Spleen (tissue), 11 donors: ENCODE measurements at regions not wholly inside any gene's neighbourhood (a gene's known extent, or its start where the extent isn't known, plus 50 kb on each side); places are given as distances from the start of the nearest gene placed in this dataset.

ENCODE experiments used
- DNase-seq: peaks from one replicate; pipeline ENCODE4 v3.0.0-alpha.2; 2020
- H3K27ac ChIP-seq, 8 donors: fragments of 200-600 bp; sonication (generic) in 7 of 8; 1 replicate in 4 of 8; 2 replicates in 4 of 8; pipeline versions ENCODE4 v1.5.0 to v1.8.0; 2016 to 2021; ENCODE audit warnings: inconsistent platforms in 4 of 8, mild to moderate bottlenecking in 4 of 8, moderate library complexity in 1 of 8
- H3K27me3 ChIP-seq, 7 donors: fragments of 200-600 bp; sonication (generic) in 6 of 7; replicated peaks in 1 of 7; 1 replicate in 4 of 7; 2 replicates in 3 of 7; pipeline versions ENCODE4 v1.5.0 to v1.8.0; 2016 to 2021; ENCODE audit warnings: inconsistent platforms in 3 of 7, mild to moderate bottlenecking in 1 of 7
- H3K36me3 ChIP-seq, 6 donors: fragments of 200-600 bp; sonication (generic) in 5 of 6; 1 replicate in 4 of 6; 2 replicates in 2 of 6; pipeline versions ENCODE4 v1.5.0 to v1.8.0; 2016 to 2021; ENCODE audit warnings: inconsistent platforms in 2 of 6
- H3K4me1 ChIP-seq, 6 donors: fragments of 200-600 bp; sonication (generic) in 5 of 6; 1 replicate in 3 of 6; 2 replicates in 3 of 6; pipeline versions ENCODE4 v1.5.0 to v1.8.0; 2016 to 2021; ENCODE audit warnings: inconsistent platforms in 3 of 6
- H3K4me3 ChIP-seq, 8 donors: fragments of 200-600 bp; sonication (generic) in 7 of 8; 1 replicate in 4 of 8; 2 replicates in 4 of 8; pipeline versions ENCODE4 v1.5.0 to v1.8.0; 2016 to 2021; ENCODE audit warnings: inconsistent platforms in 4 of 8, mild to moderate bottlenecking in 4 of 8, moderate library complexity in 2 of 8
- H3K9me3 ChIP-seq, 8 donors: fragments of 200-600 bp; sonication (generic) in 7 of 8; 1 replicate in 4 of 8; 2 replicates in 4 of 8; pipeline versions ENCODE4 v1.5.0 to v1.8.0; 2016 to 2021; ENCODE audit warnings: inconsistent platforms in 4 of 8
- CTCF ChIP-seq, 11 experiments: fragments of 200-600 bp in 7 of 11; fragments of 450-650 bp in 4 of 11; sonication (generic) in 4 of 11; IDR thresholded peaks in 8 of 11; conservative IDR thresholded peaks in 3 of 11; 1 replicate in 7 of 11; 2 replicates in 4 of 11; pipeline versions ENCODE4 v1.4.0 to v1.8.0; 2016 to 2021; ENCODE audit warnings: antibody characterized with exemption in 11 of 11, inconsistent platforms in 4 of 11, mild to moderate bottlenecking in 1 of 11
- POLR2A ChIP-seq, 3 donors: fragments of 450-650 bp; IDR thresholded peaks; one replicate each; pipeline ENCODE4 v1.5.1; 2017; ENCODE audit warnings: antibody characterized with exemption in 3 of 3, mild to moderate bottlenecking in 1 of 3
- POLR2AphosphoS5 ChIP-seq, 3 donors: sonication (generic); formaldehyde crosslinking; IDR thresholded peaks; one replicate each; pipeline ENCODE4 v1.5.1; 2017; ENCODE audit warnings: antibody characterized with exemption in 3 of 3
- WGBS, 5 donors: extraction: QIAGEN DNeasy Blood & Tissue Kit in 3 of 5; methylation state at CpG; one replicate each; pipeline versions ENCODE4 v1.1.5 to v1.1.7; 2013 to 2018; 5-methylcytosine and 5-hydroxymethylcytosine counted together
- intact Hi-C: fragments of 100-400 bp; cut with DNase I; formaldehyde crosslinking; loops from one replicate; pipeline ENCODE4 v1.15.0; 2023; ENCODE audit warnings: low total_unique reads
- donor health status: healthy with polysubstance abuse.
- donor health status: DM: no; HTN: no; CAD: no; lungs with moderate emphysema.
- donor health status: DM: no; HTN: no; CAD: no.
- donor health status: Bipolar disorder and iron deficiency.
- donor health status: healthy.
- donor health status: DM: no; HTN: no; CAD: no.
- donor health status: DM: yes; HTN: yes; CAD: no.

DNA sequence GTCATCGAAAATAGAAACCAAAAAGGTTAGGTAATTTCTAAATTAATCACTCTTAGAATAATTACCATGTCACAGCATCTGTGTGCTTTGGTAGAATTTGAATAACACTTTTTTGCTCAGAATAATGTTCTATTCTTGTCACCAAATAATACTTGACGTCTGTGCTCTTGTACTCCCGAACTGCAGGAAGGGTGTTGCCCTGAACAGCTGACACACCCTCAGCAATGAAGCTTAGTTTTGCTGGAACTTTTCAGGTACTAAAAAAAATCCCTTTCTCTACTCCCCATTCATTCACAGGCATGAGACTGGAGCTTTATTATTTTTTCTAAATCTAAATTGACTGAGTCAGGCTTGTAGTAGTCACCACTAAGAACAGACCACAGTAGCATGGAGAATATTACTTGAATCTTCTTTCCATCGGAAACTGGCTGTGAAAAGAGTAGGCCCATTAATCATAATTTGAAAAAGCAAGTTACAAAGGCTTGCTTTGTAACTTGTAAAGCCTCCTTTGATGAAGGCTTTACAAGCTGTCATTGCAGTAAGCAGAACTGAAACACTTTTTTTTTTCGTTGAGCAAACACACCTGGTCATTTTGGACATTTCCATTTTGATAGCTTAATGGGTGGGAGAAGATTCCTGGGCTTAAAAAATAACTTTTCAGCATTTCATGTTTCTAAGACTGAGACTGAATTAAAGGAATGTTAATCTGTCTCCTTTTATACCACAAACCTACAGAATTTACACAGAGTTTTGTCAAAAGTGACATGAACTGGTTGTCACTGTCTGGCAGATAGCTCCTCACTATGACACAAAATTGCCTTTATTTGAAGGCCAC lies 70.3 kb upstream of the PELI1 start:
- intact Hi-C loops = no loop called here
- TF ChIP-seq CTCF (IDR thresholded peaks at IDR 0.05 in 8 of 11, conservative IDR thresholded peaks at IDR 0.05 in 3 of 11) (no peak), POLR2A (IDR thresholded peaks at IDR 0.05) (no peak), POLR2AphosphoS5 (IDR thresholded peaks at IDR 0.05) (peak in 1 of 3 donors; percentile 64)
- peak overlapping the region; percentile 64 to 93 (median 83) for H3K27ac ChIP-seq
- 18 to 32% (median 26%) methylated on average over 5 of the region's 5 CpGs for WGBS, 5 donors
- no peak for DNase-seq
- no peaks in the 10 kb centered on the region for H3K36me3 ChIP-seq
- H3K27me3 ChIP-seq = no peaks in the 10 kb centered on the region
- H3K9me3 ChIP-seq = no peaks in the 10 kb centered on the region
- peaks cover 25 to 59% (median 46%) of the 10 kb centered on the region in 6 donors for H3K4me1 ChIP-seq
- H3K4me3 ChIP-seq = peak overlapping the region in 1 of 8 donors; percentile 55

- Histone ChIP-seq H3K27ac (peak overlapping the region in 2 of 8 donors; percentile 4 to 37), H3K27me3 (no peaks in the 10 kb centered on the region), H3K4me1 (peaks cover 25 to 70% (median 58%) of the 10 kb centered on the region in 6 donors), H3K9me3 (no peaks in the 10 kb centered on the region), H3K4me3 (no peak overlapping the region), H3K36me3 (no peaks in the 10 kb centered on the region)
- DNase-seq = no peak
- intact Hi-C loops = no loop called here
- WGBS, 5 donors = 90 to 91% (median 90%) methylated on average over 9 of the region's 9 CpGs
- TF ChIP-seq POLR2AphosphoS5 (IDR thresholded peaks at IDR 0.05) = no peak
- TF ChIP-seq CTCF (IDR thresholded peaks at IDR 0.05 in 8 of 11, conservative IDR thresholded peaks at IDR 0.05 in 3 of 11) = no peak
- TF ChIP-seq POLR2A (IDR thresholded peaks at IDR 0.05) = no peak
These were observed 73.1 kb upstream of the PELI1 start for GRCh38 chr2:64217198-64217869.

DNA sequence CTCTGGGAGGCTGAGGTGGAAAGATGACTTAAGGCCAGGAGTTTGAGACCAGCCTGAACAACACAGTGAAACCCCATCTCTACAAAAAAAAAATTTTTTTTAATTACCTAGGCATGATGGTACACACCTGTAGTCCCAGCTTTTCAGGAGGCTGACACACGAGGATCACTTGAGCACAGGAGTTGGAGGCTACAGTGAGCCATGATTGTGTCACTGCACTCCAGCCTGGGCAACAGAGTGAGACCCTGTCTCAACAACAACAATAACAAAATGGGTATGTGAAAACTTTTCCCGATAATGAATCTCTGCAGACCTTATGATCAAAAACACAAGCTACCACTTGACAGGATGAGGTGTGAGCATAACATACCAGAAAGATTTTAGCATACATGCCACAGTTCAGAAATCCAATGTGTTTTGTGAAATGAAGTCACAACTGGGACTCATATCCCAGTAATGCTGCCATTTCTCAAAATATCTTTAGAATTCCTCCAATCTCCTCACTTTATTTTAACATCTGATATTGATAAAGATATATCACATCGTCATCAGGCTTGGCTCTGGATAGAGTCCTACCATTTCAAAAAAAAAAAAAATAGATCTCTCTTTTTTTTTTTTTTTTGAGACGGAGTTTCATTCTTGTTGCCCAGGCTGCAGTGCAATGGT lies 74.0 kb upstream of the PELI1 start:
- intact Hi-C loops = no loop called here
- Histone ChIP-seq H3K9me3 (no peaks in the 10 kb centered on the region), H3K4me3 (no peak overlapping the region), H3K27me3 (no peaks in the 10 kb centered on the region), H3K27ac (peak overlapping the region in 2 of 8 donors; percentile 86 to 91), H3K4me1 (peaks cover 20 to 70% (median 59%) of the 10 kb centered on the region in 6 donors), H3K36me3 (no peaks in the 10 kb centered on the region)
- no peak for DNase-seq
- WGBS, 5 donors = 70 to 87% (median 73%) methylated on average over 4 of the region's 4 CpGs
- no peak for TF ChIP-seq CTCF (IDR thresholded peaks at IDR 0.05 in 8 of 11, conservative IDR thresholded peaks at IDR 0.05 in 3 of 11)
- TF ChIP-seq POLR2AphosphoS5 (IDR thresholded peaks at IDR 0.05) = no peak
- TF ChIP-seq POLR2A (IDR thresholded peaks at IDR 0.05) = no peak
